Neural crest cell (in vitro differentiated cells): ENCODE measurements at regions not wholly inside any gene's neighbourhood (a gene's known extent, or its start where the extent isn't known, plus 50 kb on each side); places are given as distances from the start of the nearest gene placed in this dataset.

Source experiments
- DNase-seq: peaks from one replicate; pipeline ENCODE4 v3.0.0; 2021; ENCODE audit warnings: low read depth, mixed read lengths, low spot score
- H3K27ac Mint-ChIP-seq: one replicate; pipeline ENCODE4 v1.8.0; 2021; ENCODE audit warnings: mild to moderate bottlenecking, mixed read lengths; ENCODE audit not compliant: unreplicated experiment
- H3K27me3 Mint-ChIP-seq: 2 replicates; pipeline ENCODE4 v1.8.0; 2021; ENCODE audit warnings: low read depth, mild to moderate bottlenecking, mixed read lengths
- H3K36me3 Mint-ChIP-seq: 2 replicates; pipeline ENCODE4 v1.8.0; 2021; ENCODE audit warnings: low read depth, mild to moderate bottlenecking, mixed read lengths
- H3K4me1 Mint-ChIP-seq: 2 replicates; pipeline ENCODE4 v1.8.0; 2021; ENCODE audit warnings: mixed read lengths
- H3K4me3 Mint-ChIP-seq: one replicate; pipeline ENCODE4 v1.8.0; 2021; ENCODE audit warnings: mild to moderate bottlenecking, mixed read lengths
- H3K9me3 Mint-ChIP-seq: 2 replicates; pipeline ENCODE4 v1.8.0; 2021; ENCODE audit warnings: mixed read lengths
- CTCF ChIP-seq: fragments of 200-600 bp; sonication (generic); conservative IDR thresholded peaks from 2 replicates; pipeline ENCODE4 v1.5.0; 2021; ENCODE audit warnings: antibody characterized with exemption, mild to moderate bottlenecking

- H3K27ac Mint-ChIP-seq, result peak overlapping the region; percentile 69
- no peak for TF ChIP-seq CTCF
- peaks cover 5% of the 10 kb centered on the region for H3K36me3 Mint-ChIP-seq
- peak; percentile 90 for DNase-seq
- peaks cover 8% of the 10 kb centered on the region for H3K9me3 Mint-ChIP-seq
- no peaks in the 10 kb centered on the region for H3K27me3 Mint-ChIP-seq
- H3K4me1 Mint-ChIP-seq, result peaks cover 75% of the 10 kb centered on the region
- H3K4me3 Mint-ChIP-seq, result peak overlapping the region; percentile 62
These were observed 484.5 kb upstream of the NR2F2 start for GRCh38 chr15:95845862-95846515.

GRCh38 chr15:95848126-95848525, 482.4 kb upstream of the NR2F2 start:
- Mint-ChIP-seq H3K27ac (no peak overlapping the region), H3K4me1 (peaks cover 64% of the 10 kb centered on the region), H3K36me3 (peaks cover 5% of the 10 kb centered on the region), H3K27me3 (no peaks in the 10 kb centered on the region), H3K9me3 (peaks cover 4% of the 10 kb centered on the region), H3K4me3 (no peak overlapping the region)
- TF ChIP-seq CTCF, result no peak
- DNase-seq, result no peak

GRCh38 chr15:95850837-95851236, 479.7 kb upstream of the NR2F2 start:
- no peak overlapping the region for H3K27ac Mint-ChIP-seq
- H3K4me3 Mint-ChIP-seq, result no peak overlapping the region
- H3K36me3 Mint-ChIP-seq, result peaks cover 5% of the 10 kb centered on the region
- no peak for TF ChIP-seq CTCF
- H3K4me1 Mint-ChIP-seq, result peaks cover 50% of the 10 kb centered on the region
- DNase-seq, result no peak
- no peaks in the 10 kb centered on the region for H3K27me3 Mint-ChIP-seq
- H3K9me3 Mint-ChIP-seq, result peaks cover 2% of the 10 kb centered on the region

- Mint-ChIP-seq H3K36me3 (peaks cover 5% of the 10 kb centered on the region), H3K4me3 (no peak overlapping the region), H3K9me3 (peaks cover 9% of the 10 kb centered on the region), H3K27me3 (no peaks in the 10 kb centered on the region), H3K27ac (no peak overlapping the region), H3K4me1 (peaks cover 49% of the 10 kb centered on the region)
- no peak for DNase-seq
- TF ChIP-seq CTCF, result no peak
These were observed 477.1 kb upstream of the NR2F2 start for GRCh38 chr15:95853350-95853749.

GRCh38 chr15:95857124-95857757, 473.3 kb upstream of the NR2F2 start:
- no peak for TF ChIP-seq CTCF
- peaks cover 40% of the 10 kb centered on the region for H3K4me1 Mint-ChIP-seq
- H3K4me3 Mint-ChIP-seq, result no peak overlapping the region
- H3K27me3 Mint-ChIP-seq, result no peaks in the 10 kb centered on the region
- no peak for DNase-seq
- peaks cover 7% of the 10 kb centered on the region for H3K9me3 Mint-ChIP-seq
- H3K27ac Mint-ChIP-seq, result no peak overlapping the region
- H3K36me3 Mint-ChIP-seq, result no peaks in the 10 kb centered on the region
